BE2C (cell line): ENCODE measurements at regions not wholly inside any gene's neighbourhood (a gene's known extent, or its start where the extent isn't known, plus 50 kb on each side); places are given as distances from the start of the nearest gene placed in this dataset.

Experiments
- DNase-seq: peaks from one replicate; pipeline ENCODE4 v3.0.0-alpha.2; 2020
- H3K27me3 ChIP-seq: fragments of 250-450 bp; sonication (Bioruptor Pico); 2 replicates; pipeline ENCODE4 v1.5.1; 2020; ENCODE audit warnings: mild to moderate bottlenecking
- H3K36me3 ChIP-seq: fragments of 250-450 bp; sonication (Bioruptor Pico); 2 replicates; pipeline ENCODE4 v1.5.1; 2020; ENCODE audit warnings: mild to moderate bottlenecking
- H3K4me1 ChIP-seq: fragments of 250-450 bp; sonication (Bioruptor Pico); 2 replicates; pipeline ENCODE4 v1.5.1; 2020
- H3K4me3 ChIP-seq: 2 replicates; pipeline ENCODE4 v1.5.1; 2011; ENCODE audit warnings: low read depth, low read length
- H3K9me3 ChIP-seq: fragments of 250-450 bp; sonication (Bioruptor Pico); 2 replicates; pipeline ENCODE4 v1.5.1; 2020
- TF ChIP-seq, protein P1 (sequence below): IDR thresholded peaks from 2 replicates; pipeline ENCODE4 v1.5.1; 2012; ENCODE audit warnings: mild to moderate bottlenecking, low read depth, low read length

GRCh38 chr16:87185983-87186382 lies 131.2 kb downstream of the C16orf95 start:
- H3K27me3 ChIP-seq, result no peaks in the 10 kb centered on the region; the same call in 1 of the 2 replicates
- no peak overlapping the region for H3K4me3 ChIP-seq
- no peaks in the 10 kb centered on the region for H3K36me3 ChIP-seq
- TF ChIP-seq, protein P1, sequence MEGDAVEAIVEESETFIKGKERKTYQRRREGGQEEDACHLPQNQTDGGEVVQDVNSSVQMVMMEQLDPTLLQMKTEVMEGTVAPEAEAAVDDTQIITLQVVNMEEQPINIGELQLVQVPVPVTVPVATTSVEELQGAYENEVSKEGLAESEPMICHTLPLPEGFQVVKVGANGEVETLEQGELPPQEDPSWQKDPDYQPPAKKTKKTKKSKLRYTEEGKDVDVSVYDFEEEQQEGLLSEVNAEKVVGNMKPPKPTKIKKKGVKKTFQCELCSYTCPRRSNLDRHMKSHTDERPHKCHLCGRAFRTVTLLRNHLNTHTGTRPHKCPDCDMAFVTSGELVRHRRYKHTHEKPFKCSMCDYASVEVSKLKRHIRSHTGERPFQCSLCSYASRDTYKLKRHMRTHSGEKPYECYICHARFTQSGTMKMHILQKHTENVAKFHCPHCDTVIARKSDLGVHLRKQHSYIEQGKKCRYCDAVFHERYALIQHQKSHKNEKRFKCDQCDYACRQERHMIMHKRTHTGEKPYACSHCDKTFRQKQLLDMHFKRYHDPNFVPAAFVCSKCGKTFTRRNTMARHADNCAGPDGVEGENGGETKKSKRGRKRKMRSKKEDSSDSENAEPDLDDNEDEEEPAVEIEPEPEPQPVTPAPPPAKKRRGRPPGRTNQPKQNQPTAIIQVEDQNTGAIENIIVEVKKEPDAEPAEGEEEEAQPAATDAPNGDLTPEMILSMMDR, result no peak
- no peak for DNase-seq
- H3K4me1 ChIP-seq, result no peaks in the 10 kb centered on the region
- H3K9me3 ChIP-seq, result no peaks in the 10 kb centered on the region; the same call in 1 of the 2 replicates

DNA sequence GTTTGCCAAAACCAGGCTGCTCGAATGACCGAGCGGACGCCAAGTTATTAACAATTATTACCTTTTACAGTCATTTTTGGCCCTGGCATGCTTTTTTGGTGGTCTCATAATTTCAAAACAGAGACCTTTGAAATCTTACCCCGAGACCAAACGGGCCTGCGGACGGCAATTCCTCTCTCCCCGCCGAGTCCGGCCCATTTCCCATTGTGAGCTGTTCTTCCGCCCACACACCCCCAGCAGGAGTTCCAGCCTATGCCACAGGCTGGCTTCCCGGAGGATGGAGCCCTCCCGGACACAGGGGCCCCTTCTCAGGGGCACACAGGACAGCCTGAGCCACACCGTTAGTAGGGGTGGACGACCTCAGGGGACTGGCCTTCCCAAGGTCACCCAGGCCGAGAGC lies 130.7 kb downstream of the C16orf95 start:
- H3K27me3 ChIP-seq, result no peaks in the 10 kb centered on the region; the same call in 1 of the 2 replicates
- no peak for DNase-seq
- H3K4me3 ChIP-seq, result no peak overlapping the region
- H3K36me3 ChIP-seq, result no peaks in the 10 kb centered on the region
- no peaks in the 10 kb centered on the region; the same call in 1 of the 2 replicates for H3K9me3 ChIP-seq
- TF ChIP-seq, protein P1, result no peak
- no peaks in the 10 kb centered on the region for H3K4me1 ChIP-seq

DNA sequence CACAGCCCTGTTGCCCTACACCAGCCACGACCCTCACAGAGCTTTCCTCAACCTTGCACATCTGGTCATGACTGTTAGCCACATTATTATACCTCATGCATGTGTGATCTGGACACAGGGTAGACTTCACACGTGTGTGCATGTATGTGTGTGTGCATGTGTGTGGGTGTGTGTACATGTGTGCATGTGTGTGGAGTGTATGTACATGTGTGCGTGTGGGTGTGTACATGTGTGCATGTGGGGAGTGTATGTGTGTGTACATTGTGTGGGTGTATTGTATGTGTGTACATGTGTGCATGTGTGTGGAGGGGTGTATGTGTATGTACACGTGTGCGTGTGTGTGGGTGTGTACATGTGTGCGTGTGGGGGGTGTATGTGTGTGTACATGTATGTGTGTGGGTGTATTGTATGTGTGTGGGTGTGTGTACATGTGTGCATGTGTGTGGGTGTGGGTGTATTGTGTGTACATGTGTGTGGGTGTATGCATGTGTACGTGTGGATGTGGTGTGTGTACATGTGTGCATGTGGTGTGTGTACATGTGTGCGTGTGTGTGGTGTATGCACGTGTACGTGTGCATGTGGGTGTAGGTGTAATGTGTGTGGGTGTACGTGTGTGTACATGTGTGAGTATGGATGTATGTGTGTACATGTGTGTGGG lies 130.2 kb downstream of the C16orf95 start:
- H3K36me3 ChIP-seq, result no peaks in the 10 kb centered on the region
- H3K27me3 ChIP-seq, result no peaks in the 10 kb centered on the region; the same call in 1 of the 2 replicates
- DNase-seq, result no peak
- H3K4me3 ChIP-seq, result no peak overlapping the region
- H3K4me1 ChIP-seq, result no peaks in the 10 kb centered on the region
- TF ChIP-seq, protein P1, result no peak
- H3K9me3 ChIP-seq, result no peaks in the 10 kb centered on the region; the same call in 1 of the 2 replicates

GRCh38 chr16:87188104-87188503 lies 129.1 kb downstream of the C16orf95 start:
- Histone ChIP-seq H3K4me1 (no peaks in the 10 kb centered on the region), H3K9me3 (no peaks in the 10 kb centered on the region; the same call in 1 of the 2 replicates), H3K4me3 (no peak overlapping the region), H3K36me3 (no peaks in the 10 kb centered on the region), H3K27me3 (no peaks in the 10 kb centered on the region; the same call in 1 of the 2 replicates)
- DNase-seq, result no peak
- TF ChIP-seq, protein P1, result no peak

DNA sequence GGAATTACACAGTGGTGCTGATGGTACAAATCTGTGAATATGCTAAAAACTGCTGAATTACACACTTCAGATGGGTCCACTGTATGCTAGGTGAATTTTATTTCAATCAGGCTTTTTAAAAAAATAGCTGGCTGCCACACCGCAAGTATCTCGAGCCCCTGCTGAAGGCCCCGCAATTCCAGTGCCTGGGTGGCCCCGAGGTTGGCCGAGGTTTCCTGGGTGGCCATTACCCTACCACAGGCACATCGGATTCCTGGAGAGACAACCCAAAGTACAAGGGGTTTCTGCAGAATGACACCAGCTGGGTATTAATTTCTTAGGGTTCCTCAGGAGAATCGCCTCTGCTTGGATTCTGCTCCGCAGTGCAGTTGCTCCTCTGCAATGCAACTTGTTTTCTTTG lies 127.8 kb downstream of the C16orf95 start:
- Histone ChIP-seq H3K36me3 (no peaks in the 10 kb centered on the region), H3K9me3 (no peaks in the 10 kb centered on the region; the same call in 1 of the 2 replicates), H3K27me3 (peaks cover 8% of the 10 kb centered on the region; the same call in 1 of the 2 replicates), H3K4me1 (no peaks in the 10 kb centered on the region), H3K4me3 (no peak overlapping the region)
- TF ChIP-seq, protein P1, result no peak
- DNase-seq, result no peak
